Inflammatory macrophage treated with lipopolysaccharide for 4 hours (primary cell): ENCODE measurements at regions not wholly inside any gene's neighbourhood (a gene's known extent, or its start where the extent isn't known, plus 50 kb on each side); places are given as distances from the start of the nearest gene placed in this dataset.
"Not testable (repeated sequence)": the region's sequence is repeated elsewhere in the genome, so short reads cannot be mapped to it uniquely, and the experiment has no call there.

Source experiments
- DNase-seq: peaks from one replicate; pipeline ENCODE4 v3.0.0-alpha.2; 2020

DNA sequence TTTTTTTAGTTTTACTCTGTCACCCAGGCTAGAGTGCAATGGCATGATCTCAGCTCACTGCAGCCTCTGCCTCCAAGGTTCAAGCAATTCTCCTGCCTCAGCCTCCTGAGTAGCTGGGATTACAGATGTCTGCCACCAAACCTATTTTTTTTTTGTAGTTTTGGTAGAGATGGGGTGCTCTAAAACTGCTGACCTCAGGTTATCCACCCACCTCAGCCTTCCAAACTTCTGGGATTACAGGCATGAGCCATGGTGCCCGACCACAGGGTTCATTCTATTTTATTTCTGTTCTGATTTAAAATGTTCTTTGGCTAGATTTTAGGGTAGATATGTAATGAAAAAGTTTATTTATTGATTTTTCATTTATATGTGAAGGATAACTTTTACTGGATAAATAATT, 1062.8 kb upstream of the NOVA1 start:
- no peak for DNase-seq

DNA sequence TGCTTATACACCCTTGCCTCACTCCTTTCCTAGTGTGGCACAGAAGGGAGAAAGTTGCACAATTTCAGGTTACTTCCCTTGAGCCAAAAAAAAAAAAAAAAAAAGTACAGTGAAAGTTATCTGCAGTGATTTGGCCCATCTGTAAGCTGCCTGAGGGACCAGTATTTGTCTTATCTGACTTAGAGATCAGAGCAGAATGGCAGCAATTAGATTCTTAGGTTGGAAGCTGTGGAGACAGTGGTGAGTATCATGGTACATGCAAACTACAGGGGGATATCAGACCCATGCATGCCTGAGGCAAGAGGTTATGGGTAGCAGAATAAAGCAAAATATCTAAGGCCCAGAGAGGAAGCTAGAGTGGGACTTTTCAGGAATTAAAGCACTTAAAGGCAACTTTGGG, 1070.7 kb upstream of the NOVA1 start:
- no peak for DNase-seq

DNA sequence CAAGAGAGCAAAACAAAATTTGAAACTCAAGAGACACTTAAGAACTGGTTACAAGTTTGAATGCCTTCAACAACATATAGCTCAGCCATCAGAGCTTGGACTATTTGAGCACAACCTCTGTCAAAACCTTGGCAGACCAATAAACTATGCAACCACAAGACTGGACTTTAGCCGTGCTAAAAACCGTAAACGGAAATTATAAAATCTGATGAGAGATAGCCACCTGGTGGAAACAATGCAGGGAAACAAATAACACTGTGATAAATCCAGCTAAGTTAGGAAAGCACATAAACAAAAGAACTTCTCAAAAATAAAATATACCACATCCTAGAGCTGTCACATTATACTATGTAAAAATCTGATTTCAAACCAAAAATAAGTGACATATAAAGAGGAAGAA, 1074.2 kb upstream of the NOVA1 start:
- DNase-seq = no peak

DNA sequence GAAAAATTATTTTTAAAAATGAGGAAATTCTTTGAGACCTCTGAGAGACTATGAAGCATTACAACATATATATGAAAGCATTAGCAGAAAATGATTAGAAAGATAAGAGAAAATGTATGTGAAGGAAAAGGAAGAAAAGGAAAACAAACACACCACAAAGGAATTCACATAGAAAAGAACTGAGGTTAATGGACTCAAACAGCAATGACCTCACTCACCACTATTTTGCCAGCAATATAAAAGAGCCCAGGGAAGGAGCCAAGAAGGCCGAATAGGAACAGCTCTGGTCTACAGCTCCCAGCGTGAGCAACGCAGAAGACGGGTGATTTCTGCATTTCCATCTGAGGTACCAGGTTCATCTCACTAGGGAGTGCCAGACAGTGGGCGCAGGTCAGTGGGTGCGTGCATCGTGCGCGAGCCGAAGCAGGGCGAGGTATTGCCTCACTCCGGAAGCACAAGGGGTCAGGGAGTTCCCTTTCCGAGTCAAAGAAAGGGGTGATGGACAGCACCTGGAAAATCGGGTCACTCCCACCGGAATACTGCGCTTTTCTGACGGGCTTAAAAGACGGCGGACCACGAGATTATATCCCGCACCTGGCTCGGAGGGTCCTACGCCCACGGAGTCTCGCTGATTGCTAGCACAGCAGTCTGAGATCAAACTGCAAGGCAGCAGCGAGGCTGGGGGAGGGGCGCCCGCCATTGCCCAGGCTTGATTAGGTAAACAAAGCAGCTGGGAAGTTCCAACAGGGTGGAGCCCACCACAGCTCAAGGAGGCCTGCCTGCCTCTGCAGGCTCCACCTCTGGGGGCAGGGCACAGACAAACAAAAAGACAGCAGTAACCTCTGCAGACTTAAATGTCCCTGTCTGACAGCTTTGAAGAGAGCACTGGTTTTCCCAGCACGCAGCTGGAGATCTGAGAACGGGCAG, 1075.2 kb upstream of the NOVA1 start:
- DNase-seq = not testable (repeated sequence)

DNA sequence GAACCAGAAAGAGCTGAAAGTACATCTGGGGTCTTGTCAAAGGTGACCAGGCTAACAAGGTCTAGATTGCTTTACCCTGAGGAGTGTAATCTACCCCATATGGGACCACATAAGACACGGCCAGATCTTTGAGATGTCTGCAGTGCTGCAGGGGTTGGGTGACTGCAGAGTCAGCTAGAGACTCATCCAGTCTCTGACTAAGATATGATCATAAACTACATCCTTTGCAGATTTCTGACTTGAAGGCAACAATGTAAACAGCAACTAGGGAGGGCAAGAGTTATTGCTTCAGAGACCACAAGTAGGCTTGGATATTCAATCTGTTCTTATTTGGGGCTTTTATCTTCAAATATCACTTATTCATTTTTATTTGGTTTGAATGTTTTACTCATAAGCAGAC, 1080.5 kb upstream of the FOXG1 start:
- no peak for DNase-seq

DNA sequence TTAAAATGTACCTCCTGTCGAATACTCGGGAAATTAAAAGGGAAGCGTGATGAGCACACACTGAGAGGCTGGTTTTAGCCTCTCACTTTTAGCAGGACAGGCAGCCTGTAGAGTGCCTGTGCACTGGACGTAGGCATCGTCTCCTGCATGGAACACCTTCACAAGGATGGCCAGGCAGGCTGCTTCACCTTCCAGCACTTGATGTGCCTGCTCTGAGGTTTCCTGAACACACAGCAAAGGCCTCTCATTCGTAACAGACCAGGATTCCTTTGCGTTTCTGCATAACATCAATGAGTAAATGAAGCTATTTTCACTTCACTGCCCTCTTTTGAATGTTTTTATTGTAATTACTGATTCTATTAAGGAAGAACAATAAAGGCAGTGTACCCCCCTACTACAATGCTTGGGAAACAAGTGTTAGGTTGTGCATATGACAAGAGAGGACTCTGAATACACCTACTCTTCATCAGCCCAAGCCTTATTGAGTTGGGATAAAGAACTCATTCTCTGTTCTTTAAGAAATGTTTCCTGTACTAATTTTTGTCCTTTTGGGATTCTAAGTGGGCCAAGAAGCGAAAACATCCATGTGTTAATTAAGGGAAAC, 1077.6 kb upstream of the FOXG1 start:
- DNase-seq = no peak

DNA sequence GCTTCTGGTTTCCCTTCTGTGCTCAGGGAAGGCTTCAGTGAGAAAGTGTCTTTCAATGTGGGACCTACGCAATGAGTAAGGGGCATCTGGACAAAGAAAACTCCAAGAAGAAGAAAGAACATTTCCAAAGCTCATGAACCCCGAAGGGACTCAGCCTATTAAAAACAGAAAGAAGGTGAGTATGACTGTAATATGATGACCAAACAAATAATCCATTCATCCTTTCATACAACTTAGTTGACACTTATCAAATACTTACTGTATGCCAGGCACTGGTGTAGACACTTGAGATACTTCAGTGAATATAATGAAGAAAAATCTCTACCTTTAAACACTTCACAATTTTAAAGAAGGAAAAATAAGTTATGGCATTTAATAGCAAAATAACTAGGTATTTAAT, 1054.2 kb upstream of the FOXG1 start:
- no peak for DNase-seq

DNA sequence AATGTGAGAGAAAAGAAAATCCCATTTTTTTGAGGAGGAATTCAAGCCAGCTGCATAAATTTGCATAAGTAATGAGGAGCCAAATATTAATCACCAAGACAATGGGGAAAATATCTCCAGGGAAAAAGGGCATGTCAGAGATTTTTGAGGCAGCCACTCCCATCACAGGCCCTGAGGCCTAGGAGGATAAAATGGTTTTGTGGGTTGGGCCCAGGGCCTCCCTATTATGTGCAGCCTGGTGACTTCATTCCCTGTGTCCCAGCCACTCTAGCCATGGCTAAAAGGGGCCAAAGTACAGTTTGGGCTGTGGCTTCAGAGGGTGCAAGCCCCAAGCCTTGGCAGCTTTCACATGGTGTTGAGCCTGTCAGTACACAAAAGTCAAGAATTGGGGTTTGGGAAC, 1051.0 kb upstream of the FOXG1 start:
- DNase-seq = no peak

DNA sequence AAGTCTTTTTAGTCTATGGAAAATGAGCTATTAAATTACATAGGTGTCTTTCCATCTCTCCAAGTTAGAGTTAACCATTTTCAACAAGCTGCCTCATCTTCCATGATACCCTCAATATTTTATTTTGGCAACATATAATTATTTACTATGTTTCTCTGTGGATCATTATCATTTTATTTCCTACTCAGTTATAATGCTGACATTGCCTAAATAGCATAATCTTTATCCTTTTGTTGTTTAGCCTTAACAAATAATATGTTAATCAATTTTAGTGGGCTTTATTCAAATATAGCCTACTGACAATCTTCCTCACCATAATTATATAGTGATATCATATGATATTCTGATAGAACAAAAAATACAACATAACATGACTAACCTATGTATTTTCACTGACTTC, 1044.8 kb upstream of the FOXG1 start:
- DNase-seq = no peak

DNA sequence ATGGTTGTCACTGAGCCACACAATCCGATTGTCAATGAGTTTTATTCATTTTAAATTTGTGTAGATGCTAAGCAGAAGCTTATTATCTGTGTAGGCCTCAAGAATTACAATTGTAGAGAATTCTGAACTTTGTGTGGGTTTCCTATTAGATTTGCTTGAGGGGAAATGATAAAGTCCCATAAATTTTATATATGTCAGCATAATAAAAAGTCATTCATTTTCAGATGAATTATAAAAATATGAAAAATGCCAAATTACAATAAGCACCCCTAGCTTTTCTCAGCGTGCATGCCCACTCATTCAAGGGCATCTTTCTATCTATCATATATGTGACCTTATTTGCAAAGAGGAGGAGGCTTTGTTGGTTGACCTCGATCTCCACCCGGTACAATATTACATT, 1041.1 kb upstream of the FOXG1 start:
- DNase-seq = no peak

DNA sequence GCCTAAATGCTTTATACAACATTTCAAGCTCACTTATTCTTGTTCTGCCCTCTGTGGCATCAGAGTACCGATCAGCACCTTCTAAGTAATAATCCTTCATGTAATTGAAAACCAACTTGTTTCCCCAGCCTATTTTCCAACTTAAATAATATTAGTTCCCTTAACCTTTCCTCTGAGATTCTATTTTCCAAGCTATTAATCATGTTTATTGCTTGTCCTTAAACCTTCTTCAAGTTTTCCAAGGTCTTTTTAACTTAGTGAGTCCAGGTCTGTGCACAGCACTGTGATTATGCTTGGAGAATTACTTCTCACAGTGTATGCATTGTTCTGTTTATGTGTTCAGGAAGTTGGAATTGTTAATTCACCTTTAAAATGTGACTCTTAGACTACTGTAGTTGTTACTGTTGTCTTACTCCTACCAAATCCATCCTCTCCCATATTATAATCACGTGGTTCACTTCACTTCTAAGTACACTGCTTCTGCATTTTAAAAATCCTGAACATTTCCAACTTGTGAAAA, 1039.3 kb upstream of the FOXG1 start:
- no peak for DNase-seq

DNA sequence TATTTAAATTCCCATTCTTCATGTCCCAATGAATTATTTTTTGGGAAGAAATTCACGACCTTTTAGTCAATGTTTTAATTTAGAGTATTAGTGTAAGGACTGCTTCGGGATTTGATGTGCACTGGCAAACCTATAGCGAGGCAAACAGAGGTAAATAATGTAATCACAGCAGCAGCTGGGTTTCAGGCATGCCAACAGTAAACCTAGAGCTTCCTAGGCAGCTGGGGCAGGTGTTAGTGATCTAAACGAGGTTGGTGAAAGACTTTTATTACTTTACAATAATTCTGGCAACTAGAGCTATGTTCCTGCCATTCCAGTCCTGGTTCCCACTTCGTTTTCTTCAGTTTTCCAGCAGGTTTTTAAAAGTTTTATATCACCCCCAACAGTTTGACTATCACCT, 1036.4 kb upstream of the FOXG1 start:
- DNase-seq = no peak

DNA sequence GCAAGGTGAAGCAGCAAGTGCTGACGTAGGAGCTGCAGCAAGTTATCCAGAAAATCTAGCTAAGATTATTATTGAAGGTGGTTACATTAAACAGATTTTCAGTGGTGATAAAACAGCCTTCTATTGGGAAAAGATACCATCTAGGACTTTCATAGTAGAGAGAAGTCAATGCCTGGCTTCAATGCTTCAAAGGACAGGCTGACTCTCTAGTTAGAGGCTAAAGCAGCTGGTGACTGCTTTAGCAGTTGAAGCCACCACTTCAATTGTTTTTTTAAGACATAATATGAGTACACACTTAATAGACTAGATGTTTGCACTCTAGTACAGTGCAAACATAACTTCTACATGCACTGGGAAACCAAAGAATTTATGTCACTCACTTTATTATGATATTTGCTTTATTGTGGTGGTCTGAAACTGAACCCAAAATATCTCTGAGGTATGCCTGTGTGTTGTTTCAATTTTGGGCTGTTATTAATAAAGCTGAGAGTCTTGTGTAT, 1026.9 kb upstream of the FOXG1 start:
- no peak for DNase-seq

DNA sequence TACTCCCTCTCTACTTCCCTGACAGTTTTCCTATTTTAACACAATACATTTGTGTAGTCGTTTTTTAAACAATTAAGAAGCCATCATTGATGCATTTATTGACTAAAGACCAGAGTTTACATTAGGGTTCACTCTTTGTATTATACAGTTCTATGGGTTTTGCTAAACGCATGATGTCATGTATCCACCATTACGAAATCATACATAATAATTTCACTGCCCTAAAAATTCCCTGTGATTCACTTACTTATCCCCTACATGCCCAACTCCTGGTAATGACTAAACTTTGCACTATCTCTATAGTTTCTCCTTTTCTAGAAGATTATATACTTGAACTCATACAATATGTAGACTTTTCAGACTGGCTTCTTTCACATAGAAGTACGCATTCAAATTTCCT, 1016.5 kb upstream of the FOXG1 start:
- DNase-seq = no peak

DNA sequence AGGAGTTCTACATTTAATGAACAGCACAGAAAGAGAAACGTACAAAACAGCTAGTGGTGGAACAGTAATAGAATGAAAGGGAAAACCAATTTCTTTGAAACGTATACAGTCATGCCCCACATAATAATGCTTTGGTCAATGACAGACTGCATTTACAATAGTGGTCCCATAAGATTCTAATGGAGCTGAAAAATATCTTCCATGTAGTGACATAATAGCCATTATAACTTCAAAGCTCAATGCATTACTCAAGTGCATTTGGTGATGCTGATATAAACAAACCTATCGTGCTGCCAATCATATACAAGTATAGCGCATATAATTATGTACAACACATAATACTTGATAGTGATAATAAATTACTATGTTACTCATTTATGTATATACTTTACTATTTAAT, 1008.9 kb upstream of the FOXG1 start:
- not testable (repeated sequence) for DNase-seq

DNA sequence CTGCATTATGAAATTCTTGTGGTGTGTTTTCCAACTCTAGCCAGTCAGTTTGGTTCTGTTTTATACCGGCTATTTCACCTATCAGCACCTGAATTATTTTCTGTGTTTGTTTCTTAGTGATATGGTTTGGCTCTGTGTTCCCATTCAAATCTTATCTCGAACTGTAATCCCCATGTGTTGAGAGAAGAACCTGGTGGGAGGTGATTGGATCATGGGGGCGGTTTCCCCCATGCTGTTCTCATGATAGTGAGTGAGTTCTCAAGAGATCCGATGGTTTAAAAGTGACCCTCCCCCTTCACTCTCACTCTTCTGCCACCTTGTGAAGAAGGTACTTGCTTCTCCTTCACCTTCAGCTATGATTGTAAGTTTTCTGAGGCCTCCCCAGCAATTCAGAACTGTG, 1006.2 kb upstream of the FOXG1 start:
- not testable (repeated sequence) for DNase-seq

DNA sequence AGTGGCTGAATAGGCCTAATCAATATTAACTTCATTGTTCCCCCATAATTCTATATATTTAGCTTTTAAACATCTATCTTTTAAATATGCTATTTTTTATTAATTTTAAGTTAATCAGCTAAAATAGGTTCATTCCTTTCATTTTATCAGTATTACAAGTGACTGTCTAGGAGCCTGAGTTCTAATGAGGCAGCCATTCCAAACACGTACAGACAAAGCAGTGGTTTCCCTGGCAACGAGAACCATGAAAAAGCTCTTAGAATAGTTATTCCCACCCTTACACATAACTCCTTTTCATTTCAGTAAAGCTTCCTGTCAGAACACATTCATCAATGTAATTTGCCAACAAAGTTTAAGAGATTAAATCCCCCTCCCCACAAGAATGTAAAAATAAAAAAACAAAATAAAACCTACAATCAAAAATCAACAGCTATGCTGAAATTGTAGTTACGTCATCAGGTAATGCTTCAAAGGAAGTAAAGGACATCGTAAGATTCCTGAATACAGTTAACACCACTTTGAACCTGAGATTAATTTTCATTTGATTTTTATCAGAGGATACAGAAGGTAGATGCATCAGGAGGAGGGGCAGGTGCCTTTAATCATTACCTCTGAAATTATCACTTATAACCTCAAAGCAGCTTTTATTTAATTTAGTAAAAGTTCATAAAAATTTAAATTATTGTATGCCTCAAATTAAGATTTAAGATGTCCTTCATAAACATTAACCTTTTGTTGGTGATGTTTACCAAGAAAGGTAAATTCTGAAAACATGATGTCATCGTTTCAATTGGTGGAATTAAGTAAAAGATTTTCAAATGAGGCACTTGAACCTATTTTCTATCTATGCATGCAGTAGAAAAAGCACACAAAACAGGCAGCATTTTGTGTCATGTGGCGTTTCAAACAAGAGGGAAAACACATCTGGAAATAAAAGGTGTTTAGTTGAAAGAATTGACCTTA, 967.2 kb upstream of the FOXG1 start:
- not testable (repeated sequence) for DNase-seq

DNA sequence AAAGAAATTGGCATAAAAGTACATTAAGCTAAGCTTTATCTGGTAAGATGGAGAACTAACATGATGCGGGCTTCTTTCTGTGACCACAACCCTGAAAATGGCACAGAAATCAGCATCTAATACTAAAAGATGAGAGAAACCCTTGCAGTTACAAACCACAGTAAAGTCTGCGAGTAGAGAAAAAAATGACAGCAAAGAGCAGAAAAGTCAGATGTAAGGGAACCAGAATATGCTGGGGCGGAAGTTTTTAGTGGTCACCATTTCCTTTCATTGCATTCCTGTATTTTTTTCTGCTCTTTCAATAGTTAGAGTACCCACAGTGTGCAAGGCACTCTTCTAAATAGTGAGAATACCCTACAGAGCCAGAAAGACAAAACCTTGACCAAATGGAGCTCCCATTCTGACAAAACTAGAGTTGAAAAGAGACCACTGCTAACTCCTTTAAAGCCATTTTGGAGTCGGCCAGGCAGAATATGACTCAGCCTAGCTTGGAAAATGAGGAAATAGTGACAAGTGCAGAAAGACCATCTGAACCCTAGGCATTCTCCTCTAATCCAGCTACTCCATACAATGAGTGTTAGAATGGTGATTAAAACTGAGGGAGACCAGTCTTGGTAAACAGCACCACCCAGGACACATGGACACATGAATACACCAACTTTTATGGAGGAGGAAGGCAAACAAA, 948.7 kb upstream of the FOXG1 start:
- DNase-seq = not testable (repeated sequence)

DNA sequence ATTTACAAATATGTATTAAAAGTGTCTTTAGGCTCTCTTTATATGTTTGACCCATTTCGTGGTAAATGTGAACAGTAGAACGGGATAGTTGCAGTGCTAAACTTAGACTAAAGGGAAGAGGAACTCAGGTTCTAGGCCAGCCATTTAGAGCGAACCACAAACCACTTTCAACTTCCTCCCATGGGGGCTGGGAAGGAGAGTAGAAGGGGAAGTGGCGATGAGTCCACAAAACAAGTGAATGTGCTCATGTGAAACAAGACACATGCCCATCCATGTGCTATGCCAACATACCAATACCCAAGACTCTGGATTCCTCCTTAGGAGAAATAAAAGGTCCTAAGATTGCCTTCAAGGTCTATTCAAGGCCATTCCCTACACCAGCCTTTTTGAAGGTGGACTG, 940.4 kb upstream of the FOXG1 start:
- DNase-seq = peak; percentile 65

DNA sequence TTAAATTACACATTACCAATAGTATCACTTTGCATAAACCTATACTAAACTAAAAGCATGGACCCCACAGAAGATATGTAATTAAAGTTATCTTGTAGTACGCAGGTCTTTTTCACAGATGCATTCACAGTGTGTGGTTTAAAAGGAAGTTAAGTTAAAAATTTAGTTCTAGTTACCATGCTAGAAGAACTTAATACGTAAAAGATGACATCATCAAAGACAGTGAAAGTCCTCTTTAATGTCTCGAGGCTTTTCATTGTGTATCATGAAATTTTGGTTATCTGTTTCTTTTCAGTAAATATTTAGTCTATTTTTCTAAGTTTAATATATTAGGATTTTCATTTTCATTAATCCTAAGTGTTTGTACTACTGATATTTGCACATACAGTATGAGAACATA, 934.6 kb upstream of the FOXG1 start:
- DNase-seq = not testable (repeated sequence)

DNA sequence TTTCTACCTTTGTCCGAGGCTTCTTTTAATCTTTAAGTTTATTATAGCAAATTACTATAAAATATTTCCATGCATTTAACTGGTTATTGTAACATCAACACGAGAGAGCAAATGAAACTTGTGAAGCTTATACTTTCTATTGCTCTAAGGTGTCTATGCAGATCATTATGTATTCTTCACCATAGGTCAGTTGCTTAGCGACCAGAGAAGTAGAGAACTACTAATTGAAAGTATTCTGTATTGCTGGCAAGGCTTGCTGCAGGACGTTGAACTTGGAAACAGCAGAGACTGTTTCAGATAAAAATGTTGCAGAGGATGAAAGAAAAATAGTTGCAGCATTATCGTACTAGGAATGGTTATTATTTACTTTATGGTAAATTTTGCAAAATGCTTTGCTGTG, 933.6 kb upstream of the FOXG1 start:
- DNase-seq = not testable (repeated sequence)

DNA sequence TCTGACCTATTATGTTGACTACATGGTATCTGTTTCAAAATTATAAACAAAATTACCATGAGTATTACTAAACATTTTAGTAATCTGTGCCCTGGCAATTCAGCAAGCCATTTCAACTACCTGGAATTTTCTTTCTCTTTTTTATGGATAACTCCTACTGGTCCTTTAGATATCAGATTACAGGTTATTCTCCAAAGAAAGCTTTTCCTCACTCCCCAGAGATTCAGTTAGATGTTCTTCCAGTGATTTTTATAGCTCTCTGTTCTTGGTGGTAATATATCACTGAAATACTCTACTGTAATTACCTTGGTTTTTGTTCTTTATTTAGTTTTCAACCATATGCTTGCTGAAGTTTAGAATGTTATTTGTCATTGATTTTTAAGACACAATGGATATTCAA, 930.2 kb upstream of the FOXG1 start:
- no peak for DNase-seq
